ENCODE measurements at regions not wholly inside any gene's neighbourhood (a gene's known extent, or its start where the extent isn't known, plus 50 kb on each side); places are given as distances from the start of the nearest gene placed in this dataset.

- H3K79me2 ChIP-seq (ENCODE audit: insufficient read depth, low read length): no peaks in the 10 kb centered on the region
- no peaks in the 10 kb centered on the region for H3K4me1 ChIP-seq (ENCODE audit: control insufficient read depth in 1 of 2, insufficient read depth in 2 of 2, low read length in 2 of 2)
- CTCF ChIA-PET: no interaction called here
- no peaks in the 10 kb centered on the region for H4K20me1 ChIP-seq (ENCODE audit: insufficient read depth)
- no peak for DNase-seq (ENCODE audit: low read depth, low spot score)
- H3K36me3 ChIP-seq (ENCODE audit: control insufficient read depth in 1 of 2, insufficient read depth in 2 of 2, low read length in 2 of 2): no peaks in the 10 kb centered on the region
- intact Hi-C loops (cut with micrococcal nuclease): no loop called here
- BruUV-seq (replicated peaks): no TSS peak
- no peaks in the 10 kb centered on the region for H3K9me2 ChIP-seq (ENCODE audit: insufficient read depth)
- no peak for TF ChIP-seq SRF (IDR thresholded peaks at IDR 0.05; ENCODE audit: low read depth)
- TF ChIP-seq JUND (IDR thresholded peaks at IDR 0.05): no peak
- TF ChIP-seq RAD21 (IDR thresholded peaks at IDR 0.05; ENCODE audit: low read depth): no peak
- TF ChIP-seq ZBTB33 (IDR thresholded peaks at IDR 0.05; ENCODE audit: extremely low read depth, insufficient replicate concordance, low read length): no peak
- TF ChIP-seq CEBPB (IDR thresholded peaks at IDR 0.05; ENCODE audit: low read depth): no peak
- no peak for TF ChIP-seq POLR2A (IDR thresholded peaks at IDR 0.05; ENCODE audit: borderline replicate concordance, extremely low read depth, insufficient read depth, insufficient read length)
- TF ChIP-seq, protein P1, sequence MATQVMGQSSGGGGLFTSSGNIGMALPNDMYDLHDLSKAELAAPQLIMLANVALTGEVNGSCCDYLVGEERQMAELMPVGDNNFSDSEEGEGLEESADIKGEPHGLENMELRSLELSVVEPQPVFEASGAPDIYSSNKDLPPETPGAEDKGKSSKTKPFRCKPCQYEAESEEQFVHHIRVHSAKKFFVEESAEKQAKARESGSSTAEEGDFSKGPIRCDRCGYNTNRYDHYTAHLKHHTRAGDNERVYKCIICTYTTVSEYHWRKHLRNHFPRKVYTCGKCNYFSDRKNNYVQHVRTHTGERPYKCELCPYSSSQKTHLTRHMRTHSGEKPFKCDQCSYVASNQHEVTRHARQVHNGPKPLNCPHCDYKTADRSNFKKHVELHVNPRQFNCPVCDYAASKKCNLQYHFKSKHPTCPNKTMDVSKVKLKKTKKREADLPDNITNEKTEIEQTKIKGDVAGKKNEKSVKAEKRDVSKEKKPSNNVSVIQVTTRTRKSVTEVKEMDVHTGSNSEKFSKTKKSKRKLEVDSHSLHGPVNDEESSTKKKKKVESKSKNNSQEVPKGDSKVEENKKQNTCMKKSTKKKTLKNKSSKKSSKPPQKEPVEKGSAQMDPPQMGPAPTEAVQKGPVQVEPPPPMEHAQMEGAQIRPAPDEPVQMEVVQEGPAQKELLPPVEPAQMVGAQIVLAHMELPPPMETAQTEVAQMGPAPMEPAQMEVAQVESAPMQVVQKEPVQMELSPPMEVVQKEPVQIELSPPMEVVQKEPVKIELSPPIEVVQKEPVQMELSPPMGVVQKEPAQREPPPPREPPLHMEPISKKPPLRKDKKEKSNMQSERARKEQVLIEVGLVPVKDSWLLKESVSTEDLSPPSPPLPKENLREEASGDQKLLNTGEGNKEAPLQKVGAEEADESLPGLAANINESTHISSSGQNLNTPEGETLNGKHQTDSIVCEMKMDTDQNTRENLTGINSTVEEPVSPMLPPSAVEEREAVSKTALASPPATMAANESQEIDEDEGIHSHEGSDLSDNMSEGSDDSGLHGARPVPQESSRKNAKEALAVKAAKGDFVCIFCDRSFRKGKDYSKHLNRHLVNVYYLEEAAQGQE (IDR thresholded peaks at IDR 0.05; ENCODE audit: low read depth): no peak
- no peak for TF ChIP-seq ZNF274 (IDR thresholded peaks at IDR 0.05; ENCODE audit: low read depth, low read length)
- no peak for TF ChIP-seq ATF3 (IDR thresholded peaks at IDR 0.05)
- no peak overlapping the region for H3K9ac ChIP-seq (ENCODE audit: low read length)
- H3K27me3 ChIP-seq (ENCODE audit: insufficient read depth, low read length): peaks cover 5% of the 10 kb centered on the region; the same call in 1 of the 2 replicates
- no peak overlapping the region for H3K27ac ChIP-seq (ENCODE audit: low read depth, low read length)
- RAD21 ChIA-PET (ENCODE audit: low non-redundant PET in 1 of 2, low total read pairs in 2 of 2, uncharacterized antibody in 2 of 2, unreplicated experiment in 2 of 2): no interaction called here
- no peak overlapping the region for H3K4me2 ChIP-seq (ENCODE audit: low read length)
- H2AFZ ChIP-seq (ENCODE audit: low read depth, low read length, poor library complexity, severe bottlenecking): no peak overlapping the region
- no peaks in the 10 kb centered on the region for H3K9me3 ChIP-seq (ENCODE audit: control insufficient read depth in 1 of 2, insufficient read depth in 1 of 2, low read depth in 1 of 2, low read length in 2 of 2)
- ATAC-seq: no peak
- POLR2A ChIA-PET: no interaction called here
- H3K4me3 ChIP-seq (replicated peaks in 1 of 2; ENCODE audit: low read depth in 1 of 2, low read length in 2 of 2): no peak overlapping the region
These were observed 154.4 kb upstream of the STK32A start for GRCh38 chr5:147080391-147080790.
